ENCODE measurements at regions not wholly inside any gene's neighbourhood (a gene's known extent, or its start where the extent isn't known, plus 50 kb on each side); places are given as distances from the start of the nearest gene placed in this dataset.
"Not testable (repeated sequence)": the region's sequence is repeated elsewhere in the genome, so short reads cannot be mapped to it uniquely, and the experiment has no call there.

DNA sequence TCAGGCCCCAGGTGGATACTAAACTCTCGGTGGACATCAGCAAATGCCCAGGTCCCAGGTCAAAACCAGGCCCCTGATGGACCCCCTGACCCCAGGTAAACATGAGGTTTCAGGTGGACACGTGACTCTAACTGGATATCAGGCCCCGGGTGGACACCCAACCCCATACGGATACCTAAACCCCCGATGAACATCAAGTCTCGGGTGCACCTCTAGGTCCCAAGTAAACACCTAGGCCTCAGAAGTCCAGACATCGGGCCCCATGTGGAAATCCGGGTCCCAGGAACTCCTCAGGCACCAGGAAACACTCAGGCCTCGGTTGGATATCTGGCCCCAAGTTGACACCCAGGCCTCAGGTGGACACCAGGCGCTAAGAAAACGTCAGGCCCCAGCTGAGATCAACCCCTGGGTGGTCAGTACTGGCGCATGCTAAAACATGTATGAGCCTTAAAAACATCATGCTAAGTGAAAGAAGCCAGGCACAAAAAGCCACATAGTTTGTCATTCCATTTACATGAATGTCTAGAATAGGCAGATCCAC is 54.4 kb upstream of the SEPTIN5 start:
- no peaks in the 10 kb centered on the region for H3K36me3 ChIP-seq (replicated peaks in 1 of 2; ENCODE audit: insufficient read depth in 1 of 2, low read depth in 2 of 2)
- no peak for TF ChIP-seq POLR2A (IDR thresholded peaks at IDR 0.05)
- TF ChIP-seq, protein P1, sequence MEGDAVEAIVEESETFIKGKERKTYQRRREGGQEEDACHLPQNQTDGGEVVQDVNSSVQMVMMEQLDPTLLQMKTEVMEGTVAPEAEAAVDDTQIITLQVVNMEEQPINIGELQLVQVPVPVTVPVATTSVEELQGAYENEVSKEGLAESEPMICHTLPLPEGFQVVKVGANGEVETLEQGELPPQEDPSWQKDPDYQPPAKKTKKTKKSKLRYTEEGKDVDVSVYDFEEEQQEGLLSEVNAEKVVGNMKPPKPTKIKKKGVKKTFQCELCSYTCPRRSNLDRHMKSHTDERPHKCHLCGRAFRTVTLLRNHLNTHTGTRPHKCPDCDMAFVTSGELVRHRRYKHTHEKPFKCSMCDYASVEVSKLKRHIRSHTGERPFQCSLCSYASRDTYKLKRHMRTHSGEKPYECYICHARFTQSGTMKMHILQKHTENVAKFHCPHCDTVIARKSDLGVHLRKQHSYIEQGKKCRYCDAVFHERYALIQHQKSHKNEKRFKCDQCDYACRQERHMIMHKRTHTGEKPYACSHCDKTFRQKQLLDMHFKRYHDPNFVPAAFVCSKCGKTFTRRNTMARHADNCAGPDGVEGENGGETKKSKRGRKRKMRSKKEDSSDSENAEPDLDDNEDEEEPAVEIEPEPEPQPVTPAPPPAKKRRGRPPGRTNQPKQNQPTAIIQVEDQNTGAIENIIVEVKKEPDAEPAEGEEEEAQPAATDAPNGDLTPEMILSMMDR (IDR thresholded peaks at IDR 0.05) = no peak
- no peaks in the 10 kb centered on the region for H3K4me1 ChIP-seq
- H3K27me3 ChIP-seq = no peaks in the 10 kb centered on the region
- no peak overlapping the region for H3K27ac ChIP-seq
- 79 to 88% methylated on average over 9 to 12 of the region's 12 CpGs for WGBS, 2 donors
- no peaks in the 10 kb centered on the region for H3K9me3 ChIP-seq
- intact Hi-C loops (cut with DNase I) = no loop called here
- no peak for ATAC-seq
- DNase-seq = no peak
- no peak overlapping the region for H3K4me3 ChIP-seq

DNA sequence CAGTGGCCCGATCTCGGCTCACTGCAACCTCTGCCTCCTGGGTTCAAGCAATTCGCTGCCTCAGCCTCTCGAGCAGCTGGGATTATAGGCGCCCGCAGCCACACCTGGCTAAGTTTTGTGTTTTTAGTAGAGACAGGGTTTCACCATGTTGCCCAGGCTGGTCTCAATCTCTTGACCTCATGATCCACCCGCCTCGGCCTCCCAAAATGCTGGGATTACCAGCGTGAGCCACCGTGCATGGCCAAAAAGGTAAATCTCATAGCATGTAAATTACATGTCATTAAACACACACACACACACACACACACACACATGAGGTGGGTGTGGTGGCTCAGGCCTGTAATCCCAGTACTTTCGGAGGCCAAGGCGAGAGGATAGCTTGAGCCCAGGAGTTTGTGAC is 53.7 kb upstream of the SEPTIN5 start:
- H3K4me1 ChIP-seq; DNase-seq; H3K27ac ChIP-seq; H3K9me3 ChIP-seq; H3K4me3 ChIP-seq; H3K36me3 ChIP-seq (replicated peaks in 1 of 2; ENCODE audit: insufficient read depth in 1 of 2, low read depth in 2 of 2); intact Hi-C loops (cut with DNase I); ATAC-seq; H3K27me3 ChIP-seq: not testable (repeated sequence)
- 79 to 88% methylated on average over 11 to 12 of the region's 12 CpGs for WGBS, 2 donors

DNA sequence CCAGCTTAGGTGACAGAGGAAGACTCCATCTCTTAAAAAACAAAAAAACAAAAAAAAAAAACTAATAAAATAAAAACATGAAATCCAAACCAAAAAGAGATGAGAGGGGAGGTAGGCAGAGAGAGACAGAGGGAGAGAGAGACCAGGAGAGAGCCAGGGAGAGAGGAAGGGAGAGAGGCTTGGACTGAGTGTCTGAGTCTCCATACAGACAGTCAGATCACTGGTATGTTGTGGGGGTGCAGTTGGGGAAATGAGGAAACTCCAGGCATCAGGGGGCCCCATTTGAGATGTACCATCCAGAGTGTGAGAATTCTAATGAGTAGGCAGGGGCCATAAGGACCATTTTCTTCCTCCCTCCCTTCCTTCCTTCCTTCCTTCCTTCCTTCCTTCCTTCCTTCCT is 53.1 kb upstream of the SEPTIN5 start:
- H3K4me1 ChIP-seq = no peaks in the 10 kb centered on the region
- no peaks in the 10 kb centered on the region for H3K36me3 ChIP-seq (replicated peaks in 1 of 2; ENCODE audit: insufficient read depth in 1 of 2, low read depth in 2 of 2)
- DNase-seq (no peak), ATAC-seq (no peak)
- TF ChIP-seq, protein P1 (IDR thresholded peaks at IDR 0.05) = no peak
- no peak for TF ChIP-seq POLR2A (IDR thresholded peaks at IDR 0.05)
- no peak overlapping the region for H3K27ac ChIP-seq
- no peak overlapping the region for H3K4me3 ChIP-seq
- intact Hi-C loops (cut with DNase I) = no loop called here
- no peaks in the 10 kb centered on the region for H3K9me3 ChIP-seq
- H3K27me3 ChIP-seq = no peaks in the 10 kb centered on the region

DNA sequence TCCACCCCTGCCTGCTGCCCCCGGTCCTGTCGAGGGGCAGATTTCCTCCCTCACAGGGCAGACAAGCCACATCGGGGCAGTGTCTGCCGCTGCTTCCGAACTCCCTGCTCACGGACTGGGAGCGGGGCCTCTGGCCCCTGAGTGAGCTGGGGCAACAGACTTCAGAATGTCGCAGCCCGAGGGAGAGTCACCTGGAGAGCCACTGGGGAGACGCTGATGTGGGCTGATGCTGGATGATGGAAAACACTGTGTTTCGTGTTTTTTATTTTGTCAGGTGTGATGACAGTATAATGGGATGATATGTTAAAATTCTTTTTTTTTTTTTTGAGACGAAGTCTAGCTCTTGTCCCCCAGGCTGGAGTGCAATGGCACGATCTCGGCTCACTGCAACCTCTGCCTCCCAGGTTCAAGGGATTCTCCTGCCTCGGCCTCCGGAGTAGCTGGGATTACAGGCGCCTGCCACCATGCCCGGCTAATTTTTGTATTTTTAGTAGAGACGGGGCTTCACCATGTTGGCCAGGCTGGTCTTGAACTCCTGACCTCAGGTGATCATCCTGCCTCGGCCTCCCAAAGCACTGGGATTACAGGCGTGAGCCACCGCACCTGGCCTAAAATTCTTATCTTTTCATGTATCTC is 52.1 kb upstream of the SEPTIN5 start:
- H3K36me3 ChIP-seq (replicated peaks in 1 of 2; ENCODE audit: insufficient read depth in 1 of 2, low read depth in 2 of 2); intact Hi-C loops (cut with DNase I); ATAC-seq; H3K4me1 ChIP-seq; H3K4me3 ChIP-seq; H3K9me3 ChIP-seq; H3K27ac ChIP-seq; DNase-seq; H3K27me3 ChIP-seq: not testable (repeated sequence)
- WGBS, 2 donors = 68 to 76% methylated on average over 22 of the region's 22 CpGs

DNA sequence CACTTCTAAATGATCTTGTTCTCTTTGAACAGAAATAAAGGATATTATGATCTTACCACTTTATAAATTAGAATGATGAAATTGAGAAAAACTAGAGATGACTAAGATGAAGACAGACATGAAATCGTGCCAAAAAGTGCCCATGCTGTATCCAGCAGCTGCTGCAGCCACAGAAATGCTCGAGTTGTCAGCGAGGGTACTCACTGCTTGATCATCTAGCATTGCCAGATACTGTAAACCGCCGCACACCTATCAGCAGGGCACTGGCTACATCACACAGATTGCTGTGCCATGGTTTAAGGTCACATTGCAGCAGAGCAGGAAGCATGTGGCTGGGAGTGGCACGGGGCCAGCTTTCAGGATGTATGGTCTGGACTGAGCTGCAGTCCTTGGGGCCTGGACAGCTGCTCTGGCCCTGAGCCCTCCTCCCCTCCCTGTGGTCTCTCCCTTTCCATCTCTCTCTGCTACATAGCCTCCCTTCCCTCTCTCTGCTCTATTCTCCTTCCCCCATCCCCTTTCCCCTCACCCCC is 51.0 kb upstream of the SEPTIN5 start:
- H3K27ac ChIP-seq = no peak overlapping the region
- DNase-seq (peak; percentile 50 to 79 (median 68)), ATAC-seq (peak; percentile 30)
- 11 to 17% methylated on average over 6 of the region's 6 CpGs for WGBS, 2 donors
- no peaks in the 10 kb centered on the region for H3K36me3 ChIP-seq (replicated peaks in 1 of 2; ENCODE audit: insufficient read depth in 1 of 2, low read depth in 2 of 2)
- H3K27me3 ChIP-seq = no peaks in the 10 kb centered on the region
- no peaks in the 10 kb centered on the region for H3K9me3 ChIP-seq
- intact Hi-C loops (cut with DNase I) = no loop called here
- TF ChIP-seq POLR2A (IDR thresholded peaks at IDR 0.05) = no peak
- TF ChIP-seq, protein P1 (IDR thresholded peaks at IDR 0.05) = no peak
- H3K4me3 ChIP-seq = no peak overlapping the region
- no peaks in the 10 kb centered on the region for H3K4me1 ChIP-seq
